H9 (cell line): ENCODE measurements at regions not wholly inside any gene's neighbourhood (a gene's known extent, or its start where the extent isn't known, plus 50 kb on each side); places are given as distances from the start of the nearest gene placed in this dataset.

Experiments
- DNase-seq: peaks from one replicate; pipeline ENCODE4 v3.0.0-alpha.2; 2017
- H2AFZ ChIP-seq: one replicate; pipeline ENCODE4 v1.6.1; 2013; ENCODE audit warnings: mild to moderate bottlenecking, low read length, control low read depth, moderate library complexity
- H2AK5ac ChIP-seq: 2 replicates; pipeline ENCODE4 v1.6.1; 2013; ENCODE audit warnings: low read length, control low read depth, mixed read lengths; ENCODE audit not compliant: insufficient read length
- H2BK120ac ChIP-seq: one replicate; pipeline ENCODE4 v1.6.1; 2013; ENCODE audit warnings: low read depth, mild to moderate bottlenecking, low read length, control low read depth, inconsistent platforms; ENCODE audit not compliant: poor library complexity, severe bottlenecking
- H2BK12ac ChIP-seq: 2 replicates; pipeline ENCODE4 v1.6.1; 2013; ENCODE audit warnings: low read length, control low read depth, mixed read lengths, low read depth; ENCODE audit not compliant: insufficient read length
- H2BK15ac ChIP-seq: 2 replicates; pipeline ENCODE4 v1.6.1; 2013; ENCODE audit warnings: low read depth, low read length, control low read depth
- H2BK20ac ChIP-seq: one replicate; pipeline ENCODE4 v1.6.1; 2013; ENCODE audit warnings: low read depth, mild to moderate bottlenecking, low read length, control low read depth, inconsistent platforms; ENCODE audit not compliant: poor library complexity, severe bottlenecking
- H2BK5ac ChIP-seq: 2 replicates; pipeline ENCODE4 v1.6.1; 2013; ENCODE audit warnings: low read length, control low read depth, mixed read lengths; ENCODE audit not compliant: insufficient read length
- H3K14ac ChIP-seq: 2 replicates; pipeline ENCODE4 v1.6.1; 2013; ENCODE audit warnings: low read length, control low read depth; ENCODE audit not compliant: insufficient read depth
- H3K18ac ChIP-seq: 2 replicates; pipeline ENCODE4 v1.6.1; 2013; ENCODE audit warnings: low read depth, mild to moderate bottlenecking, mixed read lengths, low read length, control low read depth; ENCODE audit not compliant: insufficient read length
- H3K23ac ChIP-seq: 2 replicates; pipeline ENCODE4 v1.6.1; 2013; ENCODE audit warnings: low read length, control low read depth, mixed read lengths, low read depth; ENCODE audit not compliant: insufficient read length
- H3K23me2 ChIP-seq: 2 replicates; pipeline ENCODE4 v1.6.1; 2013; ENCODE audit warnings: low read depth, mild to moderate bottlenecking, mixed read lengths, low read length, control low read depth; ENCODE audit not compliant: insufficient read length, poor library complexity, severe bottlenecking
- H3K27ac ChIP-seq: 2 replicates; pipeline ENCODE4 v1.5.1; 2013; ENCODE audit warnings: low read length, control low read depth, mixed read lengths, low read depth; ENCODE audit not compliant: insufficient read length
- H3K27me3 ChIP-seq: 2 replicates; pipeline ENCODE4 v1.6.1; 2013; ENCODE audit warnings: low read length, control low read depth, inconsistent platforms; ENCODE audit not compliant: insufficient read depth
- H3K4ac ChIP-seq: 2 replicates; pipeline ENCODE4 v1.6.1; 2013; ENCODE audit warnings: low read depth, mild to moderate bottlenecking, control low read depth, inconsistent platforms, low read length, moderate library complexity
- H3K4me1 ChIP-seq: 2 replicates; pipeline ENCODE4 v1.6.1; 2013; ENCODE audit warnings: low read length, control low read depth, inconsistent platforms; ENCODE audit not compliant: insufficient read depth
- H3K4me2 ChIP-seq: 2 replicates; pipeline ENCODE4 v1.6.1; 2013; ENCODE audit warnings: low read length, control low read depth, mixed read lengths; ENCODE audit not compliant: insufficient read length, insufficient read depth
- H3K56ac ChIP-seq: 2 replicates; pipeline ENCODE4 v1.6.1; 2013; ENCODE audit warnings: low read depth, mild to moderate bottlenecking, mixed read lengths, low read length, control low read depth; ENCODE audit not compliant: insufficient read length
- H3K79me1 ChIP-seq: 2 replicates; pipeline ENCODE4 v1.6.1; 2013; ENCODE audit warnings: low read depth, mild to moderate bottlenecking, moderate library complexity, low read length, control low read depth, inconsistent platforms; ENCODE audit not compliant: insufficient read depth, poor library complexity, severe bottlenecking
- H3K79me2 ChIP-seq: 2 replicates; pipeline ENCODE4 v1.6.1; 2013; ENCODE audit warnings: low read length, control low read depth, inconsistent platforms; ENCODE audit not compliant: insufficient read depth
- H3K9ac ChIP-seq: 2 replicates; pipeline ENCODE4 v1.6.1; 2013; ENCODE audit warnings: low read length, control low read depth, mixed read lengths; ENCODE audit not compliant: insufficient read length; ENCODE audit errors: extremely low read depth
- H3K9me3 ChIP-seq: one replicate; pipeline ENCODE4 v1.6.1; 2013; ENCODE audit warnings: low read depth, low read length, inconsistent platforms; ENCODE audit not compliant: control insufficient read depth
- H3T11ph ChIP-seq: one replicate; pipeline ENCODE4 v1.6.1; 2013; ENCODE audit warnings: mild to moderate bottlenecking, low read length, control low read depth, inconsistent platforms
- H4K20me1 ChIP-seq: one replicate; pipeline ENCODE4 v1.6.1; 2013; ENCODE audit not compliant: control insufficient read depth, insufficient read length, insufficient read depth
- H4K5ac ChIP-seq: 2 replicates; pipeline ENCODE4 v1.6.1; 2013; ENCODE audit warnings: low read depth, mild to moderate bottlenecking, mixed read lengths, low read length, control low read depth; ENCODE audit not compliant: insufficient read length
- H4K8ac ChIP-seq: replicated peaks from 2 replicates; pipeline ENCODE4 v1.6.1; 2013; ENCODE audit warnings: low read length, control low read depth, mixed read lengths, low read depth; ENCODE audit not compliant: insufficient read length
- H4K91ac ChIP-seq: 2 replicates; pipeline ENCODE4 v1.6.1; 2013; ENCODE audit warnings: low read depth, mild to moderate bottlenecking, moderate library complexity, mixed read lengths, low read length, control low read depth; ENCODE audit not compliant: insufficient read length
- H3K27ac Mint-ChIP-seq, 3 experiments: 2 replicates in 2 of 3; 3 replicates in 1 of 3; pipeline ENCODE4 v1.8.0; 2020 to 2021; ENCODE audit warnings: mixed read lengths in 3 of 3, mild to moderate bottlenecking in 1 of 3, moderate library complexity in 1 of 3
- H3K27me3 Mint-ChIP-seq: 2 replicates; pipeline ENCODE4 v1.8.0; 2021; ENCODE audit warnings: low read depth, mild to moderate bottlenecking, moderate library complexity, mixed read lengths
- H3K36me3 Mint-ChIP-seq, 3 experiments: 2 replicates in 2 of 3; 3 replicates in 1 of 3; pipeline ENCODE4 v1.8.0; 2020 to 2021; ENCODE audit warnings: low read depth in 3 of 3, mixed read lengths in 3 of 3; ENCODE audit not compliant: insufficient read depth in 1 of 3
- H3K4me1 Mint-ChIP-seq, 2 experiments: 2 replicates each; pipeline ENCODE4 v1.8.0; 2020; ENCODE audit warnings: mixed read lengths in 2 of 2
- H3K4me3 Mint-ChIP-seq, 2 experiments: 2 replicates in 1 of 2; 3 replicates in 1 of 2; pipeline ENCODE4 v1.8.0; 2020 to 2021; ENCODE audit warnings: mild to moderate bottlenecking in 2 of 2, mixed read lengths in 2 of 2, moderate library complexity in 1 of 2
- H3K9me3 Mint-ChIP-seq, 2 experiments: 2 replicates in 1 of 2; 3 replicates in 1 of 2; pipeline ENCODE4 v1.8.0; 2020; ENCODE audit warnings: mild to moderate bottlenecking in 2 of 2, mixed read lengths in 2 of 2, moderate library complexity in 1 of 2
- WGBS: extraction: QIAGEN DNeasy Blood & Tissue Kit; methylation state at CpG from one replicate; pipeline ENCODE4 v1.1.7; 2013; ENCODE audit warnings: missing lambda C conversion rate, low lambda C conversion rate, mixed read lengths; ENCODE audit not compliant: insufficient read length; ENCODE audit errors: extremely low coverage; 5-methylcytosine and 5-hydroxymethylcytosine counted together
- TF ChIP-seq, protein P1 (sequence below): fragments of 200-600 bp; sonication (generic); conservative IDR thresholded peaks from 3 replicates; pipeline ENCODE4 v1.8.0; 2021; ENCODE audit warnings: antibody characterized with exemption, mild to moderate bottlenecking

DNA sequence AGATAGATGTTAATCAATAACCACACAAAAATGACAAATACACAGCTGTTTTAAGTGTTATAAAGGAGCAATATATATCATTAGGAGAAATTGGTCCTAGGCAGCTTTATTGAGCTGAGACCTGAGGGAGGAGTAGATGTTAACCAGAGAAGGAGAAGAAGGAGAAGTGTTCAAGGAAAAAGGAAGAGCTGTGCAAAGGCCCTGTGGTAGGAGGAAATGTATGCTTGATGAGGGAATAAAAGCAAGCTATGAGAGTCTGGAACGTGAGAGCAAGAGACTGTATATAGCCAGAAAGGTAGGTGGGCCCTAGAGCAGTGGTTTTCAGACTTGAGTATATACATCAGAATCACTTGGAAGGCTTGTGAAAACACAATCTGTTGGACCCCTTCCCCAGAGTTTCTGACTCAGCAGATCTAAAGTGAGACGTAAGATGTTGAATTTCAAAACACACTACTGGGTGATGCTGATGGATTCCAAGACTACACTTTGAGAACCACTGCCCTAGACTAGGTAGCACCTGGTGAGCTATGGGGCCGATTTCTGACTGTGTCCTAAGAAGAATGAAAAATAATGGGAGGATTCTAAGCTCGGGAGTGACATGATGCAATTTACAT is 342.3 kb upstream of the ADAMTS9 start:
- DNase-seq: no peak
- no peak overlapping the region for H3K4me2 ChIP-seq
- no peak overlapping the region for H4K5ac ChIP-seq
- H3K79me1 ChIP-seq: no peaks in the 10 kb centered on the region
- no peaks in the 10 kb centered on the region for H3K23me2 ChIP-seq
- H3K27ac Mint-ChIP-seq: no peak overlapping the region
- H3K56ac ChIP-seq: no peak overlapping the region
- no peak overlapping the region for H2BK20ac ChIP-seq
- H3K23ac ChIP-seq: no peak overlapping the region
- peaks cover 39 to 46% of the 10 kb centered on the region in 2 experiments for H3K4me1 Mint-ChIP-seq
- no peaks in the 10 kb centered on the region for H3K79me2 ChIP-seq
- H2BK120ac ChIP-seq: no peak overlapping the region
- H3K4me3 Mint-ChIP-seq: no peak overlapping the region
- H2AFZ ChIP-seq: no peak overlapping the region
- no peaks in the 10 kb centered on the region for H3K27me3 ChIP-seq
- H2BK15ac ChIP-seq: no peak overlapping the region
- no peak overlapping the region for H3T11ph ChIP-seq
- TF ChIP-seq, protein P1, sequence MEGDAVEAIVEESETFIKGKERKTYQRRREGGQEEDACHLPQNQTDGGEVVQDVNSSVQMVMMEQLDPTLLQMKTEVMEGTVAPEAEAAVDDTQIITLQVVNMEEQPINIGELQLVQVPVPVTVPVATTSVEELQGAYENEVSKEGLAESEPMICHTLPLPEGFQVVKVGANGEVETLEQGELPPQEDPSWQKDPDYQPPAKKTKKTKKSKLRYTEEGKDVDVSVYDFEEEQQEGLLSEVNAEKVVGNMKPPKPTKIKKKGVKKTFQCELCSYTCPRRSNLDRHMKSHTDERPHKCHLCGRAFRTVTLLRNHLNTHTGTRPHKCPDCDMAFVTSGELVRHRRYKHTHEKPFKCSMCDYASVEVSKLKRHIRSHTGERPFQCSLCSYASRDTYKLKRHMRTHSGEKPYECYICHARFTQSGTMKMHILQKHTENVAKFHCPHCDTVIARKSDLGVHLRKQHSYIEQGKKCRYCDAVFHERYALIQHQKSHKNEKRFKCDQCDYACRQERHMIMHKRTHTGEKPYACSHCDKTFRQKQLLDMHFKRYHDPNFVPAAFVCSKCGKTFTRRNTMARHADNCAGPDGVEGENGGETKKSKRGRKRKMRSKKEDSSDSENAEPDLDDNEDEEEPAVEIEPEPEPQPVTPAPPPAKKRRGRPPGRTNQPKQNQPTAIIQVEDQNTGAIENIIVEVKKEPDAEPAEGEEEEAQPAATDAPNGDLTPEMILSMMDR: no peak
- no peak overlapping the region for H4K91ac ChIP-seq
- H3K4me1 ChIP-seq: no peaks in the 10 kb centered on the region
- peaks cover 0 to 2% of the 10 kb centered on the region in 2 experiments; a peak in 2 of 5 replicates for H3K9me3 Mint-ChIP-seq
- H3K18ac ChIP-seq: no peak overlapping the region
- H3K9me3 ChIP-seq: no peaks in the 10 kb centered on the region
- no peaks in the 10 kb centered on the region for H3K27me3 Mint-ChIP-seq
- no peak overlapping the region for H3K14ac ChIP-seq
- H3K36me3 Mint-ChIP-seq: no peaks in the 10 kb centered on the region; a peak in 1 of 7 replicates
- no peak overlapping the region for H2BK12ac ChIP-seq
- H2BK5ac ChIP-seq: no peak overlapping the region
- WGBS: no CpG with 5 or more reads among the region's 4 CpGs
- H4K8ac ChIP-seq: no peak overlapping the region
- no peak overlapping the region for H3K27ac ChIP-seq
- no peak overlapping the region for H2AK5ac ChIP-seq
- no peaks in the 10 kb centered on the region for H4K20me1 ChIP-seq
- no peak overlapping the region for H3K4ac ChIP-seq
- no peak overlapping the region for H3K9ac ChIP-seq
